Spleen (tissue), 7 donors: ENCODE measurements at regions not wholly inside any gene's neighbourhood (a gene's known extent, or its start where the extent isn't known, plus 50 kb on each side); places are given as distances from the start of the nearest gene placed in this dataset.

Source experiments
- POLR2A ChIP-seq, 3 donors: fragments of 450-650 bp; IDR thresholded peaks; one replicate each; pipeline ENCODE4 v1.5.1; 2017; ENCODE audit warnings: antibody characterized with exemption in 3 of 3, mild to moderate bottlenecking in 1 of 3
- POLR2AphosphoS5 ChIP-seq, 3 donors: sonication (generic); formaldehyde crosslinking; IDR thresholded peaks; one replicate each; pipeline ENCODE4 v1.5.1; 2017; ENCODE audit warnings: antibody characterized with exemption in 3 of 3
- TF ChIP-seq, protein P1 (sequence below), 11 experiments: fragments of 200-600 bp in 7 of 11; fragments of 450-650 bp in 4 of 11; sonication (generic) in 4 of 11; IDR thresholded peaks in 8 of 11; conservative IDR thresholded peaks in 3 of 11; 1 replicate in 7 of 11; 2 replicates in 4 of 11; pipeline versions ENCODE4 v1.4.0 to v1.8.0; 2016 to 2021; ENCODE audit warnings: antibody characterized with exemption in 11 of 11, inconsistent platforms in 4 of 11, mild to moderate bottlenecking in 1 of 11
- donor health status: DM: no; HTN: no; CAD: no; lungs with moderate emphysema.
- donor health status: DM: no; HTN: no; CAD: no.
- donor health status: DM: no; HTN: no; CAD: no.

DNA sequence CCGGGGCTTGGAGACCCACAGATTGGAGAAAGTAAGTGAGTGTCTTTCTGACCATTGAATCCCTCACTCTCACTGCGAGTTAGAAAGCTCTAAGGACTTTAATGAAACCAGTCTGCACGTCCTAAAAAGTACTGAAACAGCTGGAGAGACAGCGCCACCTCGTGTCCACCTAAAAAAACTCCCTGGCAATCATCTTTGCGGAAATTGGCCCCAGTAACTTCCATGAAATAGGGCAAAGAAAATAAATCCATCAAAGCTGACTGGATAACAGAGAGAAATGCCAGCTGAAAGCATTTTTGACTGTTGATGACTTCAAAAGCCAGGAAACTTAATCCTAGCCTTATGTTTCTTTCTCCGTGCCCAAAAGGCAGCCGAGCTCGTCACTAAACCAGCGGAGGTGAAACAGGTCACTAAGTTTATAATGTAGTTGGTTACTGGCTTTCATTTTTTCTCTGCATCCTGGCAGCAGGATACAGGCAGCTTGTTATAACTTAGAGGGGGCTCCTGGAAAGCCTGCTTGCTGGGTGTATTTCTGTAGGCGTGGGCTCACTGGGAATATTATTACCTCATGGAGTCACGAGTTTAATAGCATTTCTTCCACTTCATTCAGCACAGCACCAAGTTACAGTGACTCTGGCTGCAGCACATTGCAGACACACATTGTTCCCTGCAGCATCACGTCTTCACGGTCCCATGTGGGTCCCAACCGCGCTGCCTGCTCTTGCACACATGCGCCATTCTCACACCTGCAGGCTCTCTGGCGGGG is 266.5 kb downstream of the HRH4 start:
- TF ChIP-seq, protein P1, sequence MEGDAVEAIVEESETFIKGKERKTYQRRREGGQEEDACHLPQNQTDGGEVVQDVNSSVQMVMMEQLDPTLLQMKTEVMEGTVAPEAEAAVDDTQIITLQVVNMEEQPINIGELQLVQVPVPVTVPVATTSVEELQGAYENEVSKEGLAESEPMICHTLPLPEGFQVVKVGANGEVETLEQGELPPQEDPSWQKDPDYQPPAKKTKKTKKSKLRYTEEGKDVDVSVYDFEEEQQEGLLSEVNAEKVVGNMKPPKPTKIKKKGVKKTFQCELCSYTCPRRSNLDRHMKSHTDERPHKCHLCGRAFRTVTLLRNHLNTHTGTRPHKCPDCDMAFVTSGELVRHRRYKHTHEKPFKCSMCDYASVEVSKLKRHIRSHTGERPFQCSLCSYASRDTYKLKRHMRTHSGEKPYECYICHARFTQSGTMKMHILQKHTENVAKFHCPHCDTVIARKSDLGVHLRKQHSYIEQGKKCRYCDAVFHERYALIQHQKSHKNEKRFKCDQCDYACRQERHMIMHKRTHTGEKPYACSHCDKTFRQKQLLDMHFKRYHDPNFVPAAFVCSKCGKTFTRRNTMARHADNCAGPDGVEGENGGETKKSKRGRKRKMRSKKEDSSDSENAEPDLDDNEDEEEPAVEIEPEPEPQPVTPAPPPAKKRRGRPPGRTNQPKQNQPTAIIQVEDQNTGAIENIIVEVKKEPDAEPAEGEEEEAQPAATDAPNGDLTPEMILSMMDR (IDR thresholded peaks at IDR 0.05 in 8 of 11, conservative IDR thresholded peaks at IDR 0.05 in 3 of 11): peak; percentile 31 to 80 (median 71)
- TF ChIP-seq POLR2A (IDR thresholded peaks at IDR 0.05) (no peak), POLR2AphosphoS5 (IDR thresholded peaks at IDR 0.05) (no peak)
